GM18511 (cell line): ENCODE measurements at regions not wholly inside any gene's neighbourhood (a gene's known extent, or its start where the extent isn't known, plus 50 kb on each side); places are given as distances from the start of the nearest gene placed in this dataset.

Experiments used
- ATAC-seq: cut with Tn5 transposase; IDR thresholded peaks from one replicate; pipeline ENCODE4 v1.9.1; 2021; ENCODE audit warnings: mild to moderate bottlenecking, moderate library complexity; ENCODE audit not compliant: unreplicated experiment

GRCh38 chrX:39853417-39854030, 244.2 kb downstream of the BCOR start:
- ATAC-seq = no peak

- ATAC-seq = peak; percentile 81
These were observed 242.7 kb downstream of the BCOR start for GRCh38 chrX:39854772-39855747.

- peak; percentile 43 for ATAC-seq
These were observed 242.0 kb downstream of the BCOR start for GRCh38 chrX:39855748-39856129.

DNA sequence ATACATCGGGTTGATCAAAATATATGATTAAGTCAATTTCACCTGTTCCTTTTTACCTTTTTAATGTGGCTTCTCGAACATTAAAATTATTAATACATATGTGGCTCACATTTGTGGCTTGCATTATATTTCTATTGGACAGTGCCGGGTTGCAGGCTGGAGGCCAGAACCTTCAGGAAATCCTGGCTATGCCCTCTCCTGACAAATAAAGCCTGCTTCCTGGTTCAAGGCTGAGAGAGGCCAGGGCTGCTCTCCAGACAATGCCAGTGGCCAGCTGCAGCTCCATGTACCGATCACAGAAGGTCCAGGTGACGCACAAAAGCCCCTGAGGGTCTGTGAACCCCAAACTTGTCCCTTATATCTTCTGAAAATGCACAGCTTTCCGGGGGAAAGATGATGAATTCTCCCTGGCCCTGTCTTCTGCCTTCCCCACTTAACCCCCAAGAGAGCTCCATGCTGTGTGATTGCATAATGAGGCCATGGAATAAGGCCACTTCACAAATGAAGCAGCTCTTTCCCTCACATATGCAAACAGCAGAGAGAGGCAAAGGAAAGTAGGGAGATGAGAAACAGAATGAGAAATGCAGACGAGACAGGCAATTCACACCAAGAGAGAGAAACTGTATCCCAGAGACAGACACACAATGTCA, 241.2 kb downstream of the BCOR start:
- ATAC-seq = no peak

GRCh38 chrX:39857780-39858179, 240.0 kb downstream of the BCOR start:
- no peak for ATAC-seq

DNA sequence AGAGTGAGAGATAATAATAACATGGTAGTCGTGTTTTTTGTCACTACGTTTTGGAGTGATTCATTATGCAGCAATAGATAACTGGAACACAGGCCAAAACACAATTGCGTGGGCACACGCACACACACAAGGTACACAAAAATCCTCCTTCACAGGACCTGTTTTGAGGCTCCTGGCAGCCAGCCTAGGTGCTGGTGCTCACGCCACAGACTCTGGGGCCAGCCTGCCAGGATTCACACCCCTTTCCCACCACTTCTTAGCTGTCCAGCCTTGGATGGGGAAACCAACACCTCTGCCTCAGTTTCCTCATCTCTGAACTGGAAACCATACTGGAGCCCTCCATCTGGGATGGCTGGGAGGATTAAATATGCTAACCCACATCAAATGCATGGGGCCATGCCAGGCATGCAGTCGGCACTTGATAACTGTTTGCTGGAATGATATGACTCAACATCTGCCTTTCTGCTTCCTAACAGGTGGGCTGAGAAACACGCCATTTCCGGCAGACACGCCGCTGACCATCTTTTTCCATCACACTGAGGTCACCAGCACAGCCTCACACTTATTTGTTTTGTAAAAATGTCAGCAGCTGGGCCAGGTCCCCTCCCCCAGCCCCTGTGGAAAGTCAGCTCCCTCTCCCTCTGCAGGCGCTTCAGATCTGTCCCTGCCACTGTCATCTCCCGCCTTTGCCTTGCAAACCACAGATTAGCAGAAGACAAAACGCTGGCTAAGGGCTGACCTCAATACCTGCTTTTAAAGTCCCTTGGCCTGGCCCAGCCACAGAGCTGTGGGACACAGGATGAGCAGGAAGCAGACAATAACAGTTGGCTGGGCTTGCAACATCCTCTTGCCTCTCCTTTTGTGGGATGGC, 237.5 kb downstream of the BCOR start:
- ATAC-seq = peak; percentile 75

GRCh38 chrX:39862963-39863362, 234.8 kb downstream of the BCOR start:
- no peak for ATAC-seq

GRCh38 chrX:39866229-39866628, 231.5 kb downstream of the BCOR start:
- ATAC-seq = no peak

GRCh38 chrX:39869846-39870601, 227.7 kb downstream of the BCOR start:
- ATAC-seq = no peak

DNA sequence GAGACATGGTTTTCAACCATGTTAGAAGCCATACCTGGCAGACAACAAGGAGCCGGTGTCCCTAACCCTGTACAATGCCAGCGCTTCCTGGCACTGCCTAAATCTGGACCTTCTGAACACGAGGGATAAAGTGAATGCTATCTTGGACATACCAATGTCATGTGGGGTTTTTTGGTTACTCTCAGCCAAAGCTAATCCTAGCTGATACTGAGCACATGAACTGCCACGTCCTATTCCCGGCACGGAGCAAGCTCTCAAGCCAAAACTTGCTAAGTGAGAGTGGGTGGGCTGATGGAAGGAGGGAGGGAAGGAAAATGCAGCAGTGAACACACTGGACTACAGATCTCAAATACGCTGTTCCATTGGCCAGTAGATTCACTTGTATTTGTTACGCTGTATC, 226.1 kb downstream of the BCOR start:
- ATAC-seq = no peak

- no peak for ATAC-seq
These were observed 224.6 kb downstream of the BCOR start for GRCh38 chrX:39873117-39873516.

GRCh38 chrX:39874202-39874816, 223.4 kb downstream of the BCOR start:
- peak; percentile 92 for ATAC-seq

- no peak for ATAC-seq
These were observed 221.7 kb downstream of the BCOR start for GRCh38 chrX:39875834-39876628.

- no peak for ATAC-seq
These were observed 219.9 kb downstream of the BCOR start for GRCh38 chrX:39877905-39878304.

DNA sequence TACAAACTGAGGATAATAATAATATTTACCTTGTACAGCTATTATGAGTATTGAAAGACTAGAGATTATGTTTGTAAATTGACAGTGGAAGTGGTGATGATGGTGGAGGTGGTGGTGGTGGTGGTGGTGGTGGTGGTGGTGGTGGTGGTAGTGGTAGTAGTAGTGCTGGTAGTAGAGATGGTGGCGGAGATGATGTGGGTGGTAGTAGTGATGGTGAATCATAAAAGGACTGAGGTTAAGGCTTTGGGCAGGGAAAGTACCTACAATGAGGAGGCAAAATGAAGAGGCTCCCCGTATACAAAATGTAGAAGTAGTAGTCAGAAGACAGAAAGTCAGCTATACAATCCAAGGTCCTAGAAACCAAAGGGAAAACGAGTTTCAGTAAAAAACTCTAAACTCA, 214.1 kb downstream of the BCOR start:
- ATAC-seq = no peak

GRCh38 chrX:39886282-39886681, 211.5 kb downstream of the BCOR start:
- ATAC-seq = no peak

DNA sequence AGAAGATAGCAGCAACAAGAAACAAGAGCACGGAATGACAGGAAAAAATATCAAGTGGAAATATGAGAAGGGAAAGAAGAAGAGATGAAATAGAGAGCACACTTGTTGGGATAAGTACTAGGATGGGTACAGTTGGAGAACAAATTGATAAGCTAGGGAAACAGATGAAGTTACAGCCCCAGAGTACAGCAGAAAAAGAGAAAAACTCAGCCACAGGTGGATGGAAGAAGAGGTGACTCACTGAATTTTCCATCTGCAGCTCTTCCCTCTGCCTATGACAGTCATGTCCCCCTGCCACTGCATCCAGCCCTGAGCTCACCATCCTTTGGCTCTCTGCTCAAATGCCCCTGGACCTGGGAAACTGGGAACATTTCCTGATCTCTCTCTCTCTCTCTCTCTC, 209.0 kb downstream of the BCOR start:
- no peak for ATAC-seq

DNA sequence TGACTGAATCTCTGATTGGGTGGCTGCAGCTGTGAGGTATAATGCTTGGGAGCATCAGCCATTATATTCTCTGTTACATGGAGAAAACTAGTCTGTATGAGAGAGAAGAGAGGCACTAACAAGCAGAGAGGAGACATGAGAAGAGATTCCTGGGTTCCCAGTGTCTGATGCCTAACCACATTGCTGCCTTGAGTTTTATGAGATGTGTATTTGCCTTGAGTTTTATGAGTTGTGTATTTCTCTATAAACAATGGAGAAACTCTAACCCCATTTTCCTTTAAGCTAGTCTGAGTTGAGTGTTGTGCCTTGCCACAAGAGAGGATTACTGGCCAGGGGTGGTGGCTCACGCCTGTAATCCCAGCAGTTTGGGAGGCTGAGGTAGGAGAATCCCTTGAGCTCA, 208.1 kb downstream of the BCOR start:
- no peak for ATAC-seq

DNA sequence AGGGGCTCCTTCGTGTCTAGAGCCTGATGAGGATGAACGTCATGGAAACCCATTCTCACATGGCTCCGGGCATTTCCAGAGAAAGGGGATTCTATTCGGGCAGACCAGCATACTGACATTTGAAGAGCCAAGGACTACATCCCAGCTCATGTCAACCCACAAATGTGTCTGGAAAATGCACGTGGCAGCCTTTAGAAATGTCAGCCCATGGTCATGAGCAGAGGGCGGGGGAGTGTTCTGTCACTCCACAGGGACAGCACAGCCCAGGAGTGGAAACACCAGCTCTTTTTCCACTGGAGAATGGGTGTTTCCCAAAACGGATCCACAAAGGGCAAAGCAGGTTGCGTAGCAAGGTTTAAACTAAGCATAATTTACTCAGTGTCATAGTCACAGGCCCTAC, 207.0 kb downstream of the BCOR start:
- no peak for ATAC-seq
